Parathyroid adenoma (tissue), 2 donors: ENCODE measurements at regions not wholly inside any gene's neighbourhood (a gene's known extent, or its start where the extent isn't known, plus 50 kb on each side); places are given as distances from the start of the nearest gene placed in this dataset.

ENCODE experiments used
- H2AFZ ChIP-seq: fragments of 300-600 bp; sonication (generic); one replicate; pipeline ENCODE4 v1.7.0; 2017; ENCODE audit warnings: antibody characterized with exemption, mild to moderate bottlenecking
- H3K27ac ChIP-seq: fragments of 300-600 bp; sonication (generic); one replicate; pipeline ENCODE4 v1.7.0; 2017
- H3K27me3 ChIP-seq: fragments of 300-600 bp; sonication (generic); one replicate; pipeline ENCODE4 v1.7.0; 2017; ENCODE audit warnings: low read length; ENCODE audit not compliant: control insufficient read depth, insufficient read depth
- H3K36me3 ChIP-seq: fragments of 300-600 bp; sonication (generic); one replicate; pipeline ENCODE4 v1.7.0; 2017; ENCODE audit warnings: low read length; ENCODE audit not compliant: control insufficient read depth, insufficient read depth
- H3K4me1 ChIP-seq: fragments of 300-600 bp; sonication (generic); one replicate; pipeline ENCODE4 v1.7.0; 2017; ENCODE audit warnings: control low read depth
- H3K4me2 ChIP-seq: fragments of 300-600 bp; sonication (generic); one replicate; pipeline ENCODE4 v1.7.0; 2017; ENCODE audit warnings: low read length
- H3K4me3 ChIP-seq: fragments of 300-600 bp; sonication (generic); one replicate; pipeline ENCODE4 v1.7.0; 2017; ENCODE audit warnings: low read depth, low read length
- H3K79me2 ChIP-seq: fragments of 300-600 bp; sonication (generic); one replicate; pipeline ENCODE4 v1.7.0; 2017; ENCODE audit warnings: control low read depth
- H3K9ac ChIP-seq: fragments of 300-600 bp; sonication (generic); one replicate; pipeline ENCODE4 v1.7.0; 2017; ENCODE audit warnings: mild to moderate bottlenecking
- H3K9me3 ChIP-seq: fragments of 300-600 bp; sonication (generic); one replicate; pipeline ENCODE4 v1.7.0; 2017; ENCODE audit warnings: low read length; ENCODE audit not compliant: control insufficient read depth
- CTCF ChIP-seq: fragments of 300-600 bp; sonication (generic); IDR thresholded peaks from one replicate; pipeline ENCODE4 v1.7.0; 2017; ENCODE audit warnings: antibody characterized with exemption, mild to moderate bottlenecking
- donor health status: primary hyperparathyroidism.

DNA sequence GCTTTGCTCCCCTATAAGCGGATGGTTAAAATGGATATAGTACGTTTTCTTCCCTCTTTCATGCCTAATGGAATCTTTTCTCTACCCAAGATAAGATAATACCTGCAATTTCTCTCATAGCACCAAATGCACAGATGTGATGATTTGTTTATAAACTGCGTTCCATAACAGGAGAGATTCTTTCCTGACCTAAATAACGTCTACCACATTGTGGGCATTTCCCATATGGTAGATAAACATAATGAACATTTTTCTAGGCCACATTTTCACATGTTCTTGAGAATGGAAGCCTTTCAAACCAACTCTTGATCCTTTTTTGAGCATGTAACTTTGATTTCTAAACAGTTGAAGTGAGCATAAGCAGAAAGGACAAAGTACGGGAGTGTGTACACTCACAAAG is 448.5 kb downstream of the CSNK1G3 start:
- no peaks in the 10 kb centered on the region for H3K36me3 ChIP-seq
- no peak for TF ChIP-seq CTCF
- no peak overlapping the region for H2AFZ ChIP-seq
- H3K4me2 ChIP-seq: no peak overlapping the region
- no peak overlapping the region for H3K27ac ChIP-seq
- H3K4me1 ChIP-seq: no peaks in the 10 kb centered on the region
- no peaks in the 10 kb centered on the region for H3K27me3 ChIP-seq
- no peak overlapping the region for H3K4me3 ChIP-seq
- no peaks in the 10 kb centered on the region for H3K9me3 ChIP-seq
- no peak overlapping the region for H3K9ac ChIP-seq
- H3K79me2 ChIP-seq: no peaks in the 10 kb centered on the region

GRCh38 chr5:123951582-123951977 is 439.6 kb downstream of the CSNK1G3 start:
- H3K9ac ChIP-seq: no peak overlapping the region
- H3K27ac ChIP-seq: no peak overlapping the region
- no peaks in the 10 kb centered on the region for H3K9me3 ChIP-seq
- H3K4me3 ChIP-seq: no peak overlapping the region
- no peaks in the 10 kb centered on the region for H3K27me3 ChIP-seq
- H3K4me2 ChIP-seq: no peak overlapping the region
- TF ChIP-seq CTCF: no peak
- H3K36me3 ChIP-seq: no peaks in the 10 kb centered on the region
- no peak overlapping the region for H2AFZ ChIP-seq
- no peaks in the 10 kb centered on the region for H3K79me2 ChIP-seq
- H3K4me1 ChIP-seq: no peaks in the 10 kb centered on the region

DNA sequence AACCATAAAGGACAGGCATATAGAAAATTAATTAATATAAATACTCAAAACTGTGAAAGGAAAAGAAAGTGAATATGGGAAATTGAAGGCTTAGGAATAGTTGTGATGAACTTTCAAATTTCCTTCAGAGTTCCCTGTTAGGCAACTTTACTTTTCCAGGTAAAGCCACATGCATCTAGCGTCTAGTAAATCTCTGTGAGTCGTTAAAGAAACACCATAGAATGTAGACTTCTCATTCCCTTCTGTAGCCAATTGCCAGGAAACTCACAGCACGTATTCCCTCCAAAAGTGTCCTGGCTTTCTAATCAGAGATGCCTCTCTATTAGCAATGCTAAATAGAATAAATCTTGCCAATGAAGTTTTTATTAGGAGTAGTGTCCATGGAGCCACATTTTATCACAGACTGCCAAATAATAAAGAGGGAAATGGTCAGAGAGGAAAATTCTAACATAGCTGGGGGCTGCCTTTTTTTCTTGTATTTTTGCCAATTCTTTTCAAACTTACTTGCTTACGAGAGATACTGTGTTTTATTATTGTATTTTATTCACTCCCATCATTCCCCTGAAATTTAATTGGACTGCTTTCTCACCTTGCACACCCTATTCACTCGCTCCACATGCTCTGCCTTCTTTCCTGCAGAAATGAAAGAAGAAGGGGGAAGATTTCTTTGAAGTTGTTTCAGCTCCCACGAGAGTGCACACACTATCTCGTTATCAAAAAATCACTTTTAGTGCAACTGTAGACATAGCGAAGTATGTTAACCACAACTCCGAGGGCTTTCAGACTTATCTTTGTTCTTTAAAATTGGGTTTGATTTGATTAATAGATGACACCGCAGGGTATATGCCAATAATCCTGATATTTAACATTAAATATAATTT is 439.0 kb downstream of the CSNK1G3 start:
- H2AFZ ChIP-seq: no peak overlapping the region
- TF ChIP-seq CTCF: no peak

DNA sequence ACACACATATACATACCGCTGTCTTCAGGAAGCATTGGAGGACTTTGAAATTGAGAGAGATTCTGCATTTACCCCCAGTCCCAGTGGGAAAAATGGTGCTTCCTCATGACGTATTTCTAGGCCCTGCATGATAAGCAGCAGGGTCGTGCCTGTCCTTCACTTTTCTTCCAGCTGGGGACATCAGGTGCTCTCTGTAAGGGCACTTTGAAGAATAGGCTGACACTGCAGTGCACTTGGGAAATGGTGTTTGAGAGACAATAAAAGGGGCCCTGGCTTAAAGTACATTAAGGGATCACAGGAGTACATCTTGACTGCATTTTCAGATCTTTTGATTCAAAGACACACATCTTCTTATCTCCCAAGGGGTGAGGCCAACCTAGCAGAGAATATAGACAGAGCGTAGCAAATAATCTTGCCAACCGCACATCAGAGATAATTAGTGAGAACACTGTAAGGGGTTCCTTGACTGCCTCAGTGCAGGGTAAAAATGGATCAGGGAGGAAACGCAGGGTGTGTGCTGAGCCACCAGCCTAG is 437.9 kb downstream of the CSNK1G3 start:
- no peaks in the 10 kb centered on the region for H3K9me3 ChIP-seq
- no peaks in the 10 kb centered on the region for H3K36me3 ChIP-seq
- TF ChIP-seq CTCF: no peak
- H3K4me3 ChIP-seq: no peak overlapping the region
- H2AFZ ChIP-seq: no peak overlapping the region
- no peak overlapping the region for H3K4me2 ChIP-seq
- no peak overlapping the region for H3K27ac ChIP-seq
- no peaks in the 10 kb centered on the region for H3K27me3 ChIP-seq
- no peaks in the 10 kb centered on the region for H3K4me1 ChIP-seq
- H3K9ac ChIP-seq: no peak overlapping the region
- no peaks in the 10 kb centered on the region for H3K79me2 ChIP-seq

More for the DNA sequence above, 439.0 kb downstream of the CSNK1G3 start:
- Histone ChIP-seq H3K79me2 (no peaks in the 10 kb centered on the region), H3K4me1 (no peaks in the 10 kb centered on the region), H3K9ac (no peak overlapping the region), H3K27me3 (no peaks in the 10 kb centered on the region), H3K4me3 (no peak overlapping the region), H3K27ac (no peak overlapping the region), H3K4me2 (no peak overlapping the region), H3K36me3 (no peaks in the 10 kb centered on the region), H3K9me3 (no peaks in the 10 kb centered on the region)
